Tibial nerve (tissue), 4 donors: ENCODE measurements at regions not wholly inside any gene's neighbourhood (a gene's known extent, or its start where the extent isn't known, plus 50 kb on each side); places are given as distances from the start of the nearest gene placed in this dataset.

Experiments
- DNase-seq, 2 donors: peaks; one replicate each; pipeline ENCODE4 v3.0.0-alpha.2; 2019; ENCODE audit warnings: low spot score in 2 of 2
- H3K27ac ChIP-seq, 4 donors: fragments of 200-600 bp; sonication (generic) in 3 of 4; one replicate each; pipeline ENCODE4 v1.5.1; 2017 to 2019; ENCODE audit warnings: mild to moderate bottlenecking in 1 of 4
- H3K27me3 ChIP-seq, 2 donors: fragments of 200-600 bp; sonication (generic) in 1 of 2; one replicate each; pipeline versions ENCODE4 v1.5.1 to v1.6.0; 2017 to 2019
- H3K36me3 ChIP-seq, 3 donors: fragments of 200-600 bp; sonication (generic); one replicate each; pipeline ENCODE4 v1.5.1; 2018 to 2019
- H3K4me1 ChIP-seq, 4 donors: fragments of 200-600 bp; sonication (generic) in 3 of 4; one replicate each; pipeline ENCODE4 v1.5.1; 2017 to 2019
- H3K4me3 ChIP-seq, 4 donors: fragments of 200-600 bp; sonication (generic) in 3 of 4; one replicate each; pipeline ENCODE4 v1.5.1; 2017 to 2019; ENCODE audit warnings: mild to moderate bottlenecking in 1 of 4, moderate library complexity in 1 of 4
- H3K9me3 ChIP-seq, 4 donors: fragments of 200-600 bp; sonication (generic) in 3 of 4; one replicate each; pipeline ENCODE4 v1.5.1; 2017 to 2019
- CTCF ChIP-seq, 5 experiments: fragments of 200-600 bp in 3 of 5; fragments of 450-650 bp in 2 of 5; sonication (generic) in 3 of 5; IDR thresholded peaks; one replicate each; pipeline ENCODE4 v1.5.1; 2016 to 2019; ENCODE audit warnings: antibody characterized with exemption in 5 of 5, mild to moderate bottlenecking in 3 of 5, moderate library complexity in 2 of 5
- EP300 ChIP-seq, 2 donors: sonication (generic); formaldehyde crosslinking; IDR thresholded peaks; one replicate each; pipeline ENCODE4 v1.6.1; 2017; ENCODE audit warnings: antibody characterized with exemption in 2 of 2, mild to moderate bottlenecking in 1 of 2
- POLR2A ChIP-seq, 2 donors: fragments of 450-650 bp; IDR thresholded peaks; one replicate each; pipeline ENCODE4 v1.6.1; 2017; ENCODE audit warnings: antibody characterized with exemption in 2 of 2, mild to moderate bottlenecking in 2 of 2, moderate library complexity in 2 of 2
- WGBS, 2 donors: methylation state at CpG; one replicate each; pipeline ENCODE4 v1.1.5; 2018; 5-methylcytosine and 5-hydroxymethylcytosine counted together

DNA sequence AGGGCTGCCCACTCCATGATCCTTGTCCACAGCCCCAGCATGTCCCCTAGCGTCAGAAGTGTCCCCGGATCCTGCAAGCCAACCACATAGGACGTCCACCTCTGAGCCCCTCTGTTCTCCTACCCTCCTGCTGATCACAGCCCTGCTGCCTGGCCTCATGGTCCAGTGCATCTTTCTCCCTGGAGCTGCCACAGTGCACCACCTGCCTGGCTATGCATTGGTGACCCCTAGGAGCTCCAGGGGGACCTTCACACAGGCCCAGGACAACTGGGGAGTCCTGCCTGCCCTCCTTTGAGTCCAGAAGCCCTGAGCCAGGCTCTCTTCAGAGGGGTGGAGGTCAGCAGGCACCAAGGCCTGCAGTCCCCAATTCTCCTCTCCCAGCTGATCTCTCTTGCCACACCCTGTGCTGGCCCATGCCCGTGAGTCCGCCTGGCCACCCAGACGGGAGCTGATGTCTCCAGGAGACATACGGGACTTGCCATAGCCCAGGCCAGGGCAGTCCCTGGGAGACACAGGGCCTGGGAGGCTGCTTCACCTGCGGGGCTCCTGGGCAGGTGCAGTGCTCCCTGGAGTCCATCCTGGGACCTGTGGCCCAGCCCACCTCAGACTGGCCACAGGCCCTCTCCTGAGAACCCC is 77.4 kb upstream of the RET start:
- no peaks in the 10 kb centered on the region for H3K27me3 ChIP-seq
- no peaks in the 10 kb centered on the region for H3K4me1 ChIP-seq
- H3K27ac ChIP-seq, result no peak overlapping the region
- no peak overlapping the region for H3K4me3 ChIP-seq
- no peak for DNase-seq
- no peaks in the 10 kb centered on the region for H3K36me3 ChIP-seq
- H3K9me3 ChIP-seq, result no peaks in the 10 kb centered on the region
- TF ChIP-seq CTCF (IDR thresholded peaks at IDR 0.05), result no peak
- TF ChIP-seq POLR2A (IDR thresholded peaks at IDR 0.05), result no peak
- no peak for TF ChIP-seq EP300 (IDR thresholded peaks at IDR 0.05)
- WGBS, 2 donors, result 92 to 95% methylated on average over 7 of the region's 8 CpGs

GRCh38 chr10:43000021-43000411 is 76.9 kb upstream of the RET start:
- WGBS, 2 donors, result 93 to 100% methylated on average over 2 to 3 of the region's 3 CpGs
- no peaks in the 10 kb centered on the region for H3K9me3 ChIP-seq
- TF ChIP-seq POLR2A (IDR thresholded peaks at IDR 0.05), result no peak
- TF ChIP-seq CTCF (IDR thresholded peaks at IDR 0.05), result no peak
- TF ChIP-seq EP300 (IDR thresholded peaks at IDR 0.05), result no peak
- H3K27ac ChIP-seq, result no peak overlapping the region
- H3K36me3 ChIP-seq, result no peaks in the 10 kb centered on the region
- DNase-seq, result no peak
- no peaks in the 10 kb centered on the region for H3K4me1 ChIP-seq
- no peaks in the 10 kb centered on the region for H3K27me3 ChIP-seq
- H3K4me3 ChIP-seq, result no peak overlapping the region

- no peaks in the 10 kb centered on the region for H3K4me1 ChIP-seq
- H3K36me3 ChIP-seq, result no peaks in the 10 kb centered on the region
- TF ChIP-seq POLR2A (IDR thresholded peaks at IDR 0.05) (no peak), EP300 (IDR thresholded peaks at IDR 0.05) (no peak), CTCF (IDR thresholded peaks at IDR 0.05) (no peak)
- DNase-seq, result no peak
- no peak overlapping the region for H3K27ac ChIP-seq
- H3K9me3 ChIP-seq, result no peaks in the 10 kb centered on the region
- WGBS, 2 donors, result 70 to 71% methylated on average over 14 to 16 of the region's 16 CpGs
- H3K4me3 ChIP-seq, result no peak overlapping the region
- no peaks in the 10 kb centered on the region for H3K27me3 ChIP-seq
Measured at GRCh38 chr10:43000651-43001426, 76.0 kb upstream of the RET start.

- DNase-seq, result no peak
- H3K27ac ChIP-seq, result no peak overlapping the region
- no peak for TF ChIP-seq CTCF (IDR thresholded peaks at IDR 0.05)
- no peak for TF ChIP-seq POLR2A (IDR thresholded peaks at IDR 0.05)
- TF ChIP-seq EP300 (IDR thresholded peaks at IDR 0.05), result no peak
- H3K9me3 ChIP-seq, result no peaks in the 10 kb centered on the region
- no peaks in the 10 kb centered on the region for H3K27me3 ChIP-seq
- H3K36me3 ChIP-seq, result no peaks in the 10 kb centered on the region
- no peak overlapping the region for H3K4me3 ChIP-seq
- 92 to 95% methylated on average over 2 to 3 of the region's 3 CpGs for WGBS, 2 donors
- H3K4me1 ChIP-seq, result no peaks in the 10 kb centered on the region
Measured at GRCh38 chr10:43001427-43001795, 75.5 kb upstream of the RET start.

- TF ChIP-seq CTCF (IDR thresholded peaks at IDR 0.05) (no peak), EP300 (IDR thresholded peaks at IDR 0.05) (no peak), POLR2A (IDR thresholded peaks at IDR 0.05) (no peak)
- DNase-seq, result no peak
- 53 to 62% methylated on average over 5 to 6 of the region's 6 CpGs for WGBS, 2 donors
- Histone ChIP-seq H3K27ac (no peak overlapping the region), H3K4me3 (no peak overlapping the region), H3K4me1 (no peaks in the 10 kb centered on the region), H3K36me3 (no peaks in the 10 kb centered on the region), H3K27me3 (no peaks in the 10 kb centered on the region), H3K9me3 (no peaks in the 10 kb centered on the region)
Measured at GRCh38 chr10:43002596-43002995, 74.3 kb upstream of the RET start.
